Loucy (cell line): ENCODE measurements at regions not wholly inside any gene's neighbourhood (a gene's known extent, or its start where the extent isn't known, plus 50 kb on each side); places are given as distances from the start of the nearest gene placed in this dataset.

Source experiments
- H2AFZ ChIP-seq: fragments of 200-600 bp; sonication (generic); 2 replicates; pipeline ENCODE4 v1.6.0; 2016; ENCODE audit warnings: antibody characterized with exemption, mild to moderate bottlenecking, low read length, moderate library complexity
- H3F3A ChIP-seq: fragments of 200-600 bp; 2 replicates; pipeline ENCODE4 v1.6.0; 2016; ENCODE audit warnings: antibody characterized with exemption, low read depth, mild to moderate bottlenecking
- H3K27me3 ChIP-seq: fragments of 200-600 bp; sonication (generic); 2 replicates; pipeline ENCODE4 v1.6.1; 2014; ENCODE audit warnings: low read length, mild to moderate bottlenecking; ENCODE audit not compliant: insufficient read depth, poor library complexity, severe bottlenecking
- H3K36me3 ChIP-seq: fragments of 200-600 bp; sonication (generic); 2 replicates; pipeline ENCODE4 v1.6.1; 2016; ENCODE audit warnings: low read length; ENCODE audit not compliant: insufficient read depth
- H3K4me1 ChIP-seq: fragments of 200-600 bp; sonication (generic); 2 replicates; pipeline ENCODE4 v1.5.1; 2014; ENCODE audit warnings: low read length, mild to moderate bottlenecking; ENCODE audit not compliant: insufficient read depth, poor library complexity, severe bottlenecking
- H3K4me2 ChIP-seq: fragments of 200-600 bp; sonication (generic); 2 replicates; pipeline ENCODE4 v1.6.0; 2014; ENCODE audit warnings: antibody characterized with exemption, low read length, low read depth, mild to moderate bottlenecking; ENCODE audit not compliant: poor library complexity, severe bottlenecking
- H3K4me3 ChIP-seq: fragments of 200-600 bp; sonication (generic); 2 replicates; pipeline ENCODE4 v1.5.1; 2014; ENCODE audit warnings: low read length, mild to moderate bottlenecking, mixed read lengths; ENCODE audit not compliant: poor library complexity, severe bottlenecking
- H3K79me2 ChIP-seq: fragments of 200-600 bp; sonication (generic); 2 replicates; pipeline ENCODE4 v1.6.1; 2014; ENCODE audit warnings: low read length; ENCODE audit not compliant: insufficient read depth
- H3K9ac ChIP-seq: fragments of 200-600 bp; sonication (generic); 2 replicates; pipeline ENCODE4 v1.6.0; 2014; ENCODE audit warnings: mild to moderate bottlenecking, low read depth, low read length, moderate library complexity; ENCODE audit not compliant: poor library complexity, severe bottlenecking
- H3K9me2 ChIP-seq: fragments of 200-600 bp; sonication (generic); replicated peaks from 2 replicates; pipeline ENCODE4 v1.6.1; 2016; ENCODE audit warnings: low read depth, low read length, mixed read lengths
- H3K9me3 ChIP-seq: fragments of 200-600 bp; sonication (generic); 2 replicates; pipeline ENCODE4 v1.6.1; 2014; ENCODE audit warnings: mild to moderate bottlenecking, antibody characterized with exemption, low read length, low read depth; ENCODE audit not compliant: insufficient read depth
- H4K20me1 ChIP-seq: fragments of 200-600 bp; sonication (generic); 2 replicates; pipeline ENCODE4 v1.6.0; 2014; ENCODE audit warnings: antibody characterized with exemption, low read length, mild to moderate bottlenecking; ENCODE audit not compliant: insufficient read depth, poor library complexity, severe bottlenecking
- CTCF ChIP-seq: fragments of 200-600 bp; sonication (generic); conservative IDR thresholded peaks from 2 replicates; pipeline ENCODE4 v1.5.1; 2014; ENCODE audit warnings: mild to moderate bottlenecking, antibody characterized with exemption, low read length
- EZH2phosphoT487 ChIP-seq: fragments of 200-600 bp; IDR thresholded peaks from 2 replicates; pipeline ENCODE4 v1.6.1; 2018; ENCODE audit warnings: antibody characterized with exemption, mild to moderate bottlenecking, moderate library complexity, borderline replicate concordance

DNA sequence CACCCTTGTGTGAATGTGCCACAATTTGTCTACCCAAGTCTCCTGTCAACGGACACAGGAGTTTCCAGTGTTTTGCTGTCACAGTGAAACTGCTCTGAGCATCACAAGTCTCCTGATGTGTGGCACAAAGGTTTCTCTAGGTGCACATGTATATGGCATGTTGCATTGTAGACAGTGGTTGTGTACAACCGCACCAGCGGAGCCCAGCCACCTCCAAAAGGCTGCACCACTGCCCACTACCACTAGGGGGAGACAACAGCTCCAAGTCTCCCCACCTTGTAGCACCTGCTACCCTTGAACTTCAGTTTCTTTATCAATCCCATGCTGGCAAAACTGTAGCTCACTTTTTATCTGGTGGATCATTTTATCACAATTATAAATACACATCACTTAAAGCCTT lies 95.5 kb upstream of the ZNF469 start:
- no peak overlapping the region for H3K4me3 ChIP-seq
- H3K9me3 ChIP-seq, result no peaks in the 10 kb centered on the region; the same call in 1 of the 2 replicates

DNA sequence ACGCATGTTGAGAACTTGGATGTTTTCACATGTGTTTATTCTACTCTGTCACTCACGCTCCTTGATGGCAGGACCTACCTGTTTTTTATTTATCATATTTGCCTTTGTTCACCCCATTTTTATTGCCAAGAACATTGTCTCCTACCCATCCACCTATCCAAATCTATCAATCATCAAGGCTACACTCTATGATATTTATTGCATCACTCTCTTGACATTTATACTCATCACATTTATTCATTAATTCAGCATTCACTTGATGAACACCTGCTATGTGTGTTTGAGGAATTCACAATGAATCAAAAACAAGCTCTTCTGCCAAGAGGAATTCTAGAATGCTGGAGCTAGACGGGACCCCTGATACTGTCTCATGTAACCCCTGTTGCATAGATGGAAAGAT lies 94.5 kb upstream of the ZNF469 start:
- no peaks in the 10 kb centered on the region for H3F3A ChIP-seq
- TF ChIP-seq EZH2phosphoT487 (no peak), CTCF (no peak)
- H3K36me3 ChIP-seq, result no peaks in the 10 kb centered on the region
- no peak overlapping the region for H3K4me2 ChIP-seq
- no peaks in the 10 kb centered on the region for H3K79me2 ChIP-seq
- no peak overlapping the region for H2AFZ ChIP-seq
- H3K27me3 ChIP-seq, result no peaks in the 10 kb centered on the region
- no peaks in the 10 kb centered on the region; the same call in 1 of the 2 replicates for H3K9me3 ChIP-seq
- H3K4me1 ChIP-seq, result no peaks in the 10 kb centered on the region
- no peak overlapping the region for H3K9ac ChIP-seq
- H3K4me3 ChIP-seq, result no peak overlapping the region
- H3K9me2 ChIP-seq, result no peaks in the 10 kb centered on the region
- H4K20me1 ChIP-seq, result no peaks in the 10 kb centered on the region

More for the DNA sequence above, 95.5 kb upstream of the ZNF469 start:
- Histone ChIP-seq H3K27me3 (no peaks in the 10 kb centered on the region), H3K79me2 (no peaks in the 10 kb centered on the region), H3K4me1 (no peaks in the 10 kb centered on the region), H3K9ac (no peak overlapping the region), H3K9me2 (no peaks in the 10 kb centered on the region), H2AFZ (no peak overlapping the region), H3F3A (no peaks in the 10 kb centered on the region), H4K20me1 (no peaks in the 10 kb centered on the region), H3K4me2 (no peak overlapping the region), H3K36me3 (no peaks in the 10 kb centered on the region)
- peak; percentile 60 for TF ChIP-seq CTCF
- TF ChIP-seq EZH2phosphoT487, result no peak

DNA sequence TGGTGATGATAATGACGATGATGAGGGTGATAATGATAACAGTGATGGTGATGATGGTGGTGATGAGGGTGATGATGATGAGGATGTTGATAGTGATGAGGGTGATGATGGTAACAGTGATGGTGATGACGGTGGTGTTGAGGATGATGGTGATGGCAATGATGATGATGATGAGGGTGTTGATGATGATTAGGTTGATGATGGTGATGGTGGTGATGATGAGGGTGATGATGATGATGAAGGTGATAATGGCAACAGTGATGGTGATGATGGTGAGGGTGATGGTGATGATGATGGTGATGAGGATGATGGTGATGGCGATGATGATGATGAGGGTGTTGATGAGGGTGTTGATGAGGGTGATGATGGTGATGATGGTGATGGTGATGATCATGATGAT lies 93.8 kb upstream of the ZNF469 start:
- no peak overlapping the region for H3K4me2 ChIP-seq
- H3K79me2 ChIP-seq, result no peaks in the 10 kb centered on the region
- no peaks in the 10 kb centered on the region for H3F3A ChIP-seq
- no peak overlapping the region for H2AFZ ChIP-seq
- no peaks in the 10 kb centered on the region for H3K4me1 ChIP-seq
- TF ChIP-seq EZH2phosphoT487, result no peak
- no peak for TF ChIP-seq CTCF
- H4K20me1 ChIP-seq, result no peaks in the 10 kb centered on the region
- no peaks in the 10 kb centered on the region for H3K27me3 ChIP-seq
- H3K36me3 ChIP-seq, result no peaks in the 10 kb centered on the region
- H3K9me3 ChIP-seq, result no peaks in the 10 kb centered on the region; the same call in 1 of the 2 replicates
- no peak overlapping the region for H3K9ac ChIP-seq
- H3K4me3 ChIP-seq, result no peak overlapping the region
- H3K9me2 ChIP-seq, result no peaks in the 10 kb centered on the region
